Osteocyte (in vitro differentiated cells): ENCODE measurements at regions not wholly inside any gene's neighbourhood (a gene's known extent, or its start where the extent isn't known, plus 50 kb on each side); places are given as distances from the start of the nearest gene placed in this dataset.

Experiments
- DNase-seq: peaks from one replicate; pipeline ENCODE4 v3.0.0; 2021; ENCODE audit warnings: mixed read lengths; ENCODE audit not compliant: unreplicated experiment; ENCODE audit errors: extremely low spot score
- H3K27ac Mint-ChIP-seq: one replicate; pipeline ENCODE4 v1.8.0; 2021; ENCODE audit warnings: mild to moderate bottlenecking, mixed read lengths; ENCODE audit not compliant: unreplicated experiment
- H3K27me3 Mint-ChIP-seq: one replicate; pipeline ENCODE4 v1.8.0; 2021; ENCODE audit warnings: mixed read lengths; ENCODE audit not compliant: unreplicated experiment
- H3K36me3 Mint-ChIP-seq: one replicate; pipeline ENCODE4 v1.8.0; 2021; ENCODE audit warnings: mixed read lengths; ENCODE audit not compliant: unreplicated experiment
- H3K4me1 Mint-ChIP-seq: one replicate; pipeline ENCODE4 v1.8.0; 2021; ENCODE audit warnings: mixed read lengths; ENCODE audit not compliant: unreplicated experiment
- H3K4me3 Mint-ChIP-seq: one replicate; pipeline ENCODE4 v1.8.0; 2021; ENCODE audit warnings: mild to moderate bottlenecking, moderate library complexity, mixed read lengths; ENCODE audit not compliant: unreplicated experiment
- H3K9me3 Mint-ChIP-seq: one replicate; pipeline ENCODE4 v1.8.0; 2021; ENCODE audit warnings: mixed read lengths; ENCODE audit not compliant: unreplicated experiment
- CTCF ChIP-seq: fragments of 200-600 bp; sonication (generic); IDR thresholded peaks from 2 replicates; pipeline ENCODE4 v1.5.0; 2021; ENCODE audit warnings: antibody characterized with exemption, mild to moderate bottlenecking, moderate library complexity

GRCh38 chr2:158009399-158009798 lies 92.3 kb upstream of the UPP2 start:
- Mint-ChIP-seq H3K4me1 (no peaks in the 10 kb centered on the region), H3K36me3 (no peaks in the 10 kb centered on the region), H3K4me3 (no peak overlapping the region), H3K27ac (no peak overlapping the region), H3K27me3 (peaks cover 7% of the 10 kb centered on the region), H3K9me3 (no peaks in the 10 kb centered on the region)
- TF ChIP-seq CTCF = no peak
- no peak for DNase-seq

DNA sequence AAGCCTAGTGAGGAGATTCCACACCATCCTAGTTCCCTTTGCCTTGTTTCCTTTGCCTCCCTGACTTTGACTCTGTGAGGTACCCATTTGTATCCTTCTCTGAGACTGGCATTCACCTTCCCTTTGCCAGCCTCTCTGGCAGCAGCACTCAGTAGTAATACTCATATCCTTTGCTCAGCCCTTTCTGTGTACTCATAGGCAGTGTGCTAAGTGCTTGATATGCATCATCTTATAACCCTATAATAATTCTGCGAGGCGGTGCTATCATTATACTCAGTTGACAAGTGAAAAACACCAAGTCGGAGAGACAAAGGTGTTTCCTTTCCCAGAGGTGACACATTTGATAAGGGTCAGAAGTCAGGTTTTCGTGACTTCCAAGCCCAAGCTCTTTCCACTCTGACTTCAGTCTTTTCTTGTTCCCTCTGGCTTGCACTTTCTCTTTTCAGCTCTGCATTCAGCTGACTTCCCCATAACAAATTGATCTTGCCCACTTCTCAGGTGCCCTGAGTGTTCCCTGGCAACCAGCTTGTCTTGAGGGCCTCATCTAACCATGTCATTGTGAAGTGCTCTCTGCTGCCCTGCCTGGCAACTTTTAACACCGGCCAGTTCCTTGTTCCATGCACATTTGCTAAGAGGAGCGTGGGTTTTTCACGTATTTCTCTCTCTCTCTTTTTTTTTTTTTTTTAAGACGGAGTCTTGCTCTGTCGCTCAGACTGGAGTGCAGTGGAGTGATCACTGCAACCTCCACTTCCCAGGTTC lies 94.5 kb upstream of the UPP2 start:
- Mint-ChIP-seq H3K36me3 (no peaks in the 10 kb centered on the region), H3K4me3 (no peak overlapping the region), H3K4me1 (no peaks in the 10 kb centered on the region), H3K27me3 (peaks cover 10% of the 10 kb centered on the region), H3K9me3 (no peaks in the 10 kb centered on the region), H3K27ac (no peak overlapping the region)
- no peak for TF ChIP-seq CTCF
- no peak for DNase-seq

- Mint-ChIP-seq H3K4me3 (no peak overlapping the region), H3K9me3 (no peaks in the 10 kb centered on the region)
- no peak for DNase-seq
These were observed 97.4 kb upstream of the UPP2 start for GRCh38 chr2:158004126-158004764.

DNA sequence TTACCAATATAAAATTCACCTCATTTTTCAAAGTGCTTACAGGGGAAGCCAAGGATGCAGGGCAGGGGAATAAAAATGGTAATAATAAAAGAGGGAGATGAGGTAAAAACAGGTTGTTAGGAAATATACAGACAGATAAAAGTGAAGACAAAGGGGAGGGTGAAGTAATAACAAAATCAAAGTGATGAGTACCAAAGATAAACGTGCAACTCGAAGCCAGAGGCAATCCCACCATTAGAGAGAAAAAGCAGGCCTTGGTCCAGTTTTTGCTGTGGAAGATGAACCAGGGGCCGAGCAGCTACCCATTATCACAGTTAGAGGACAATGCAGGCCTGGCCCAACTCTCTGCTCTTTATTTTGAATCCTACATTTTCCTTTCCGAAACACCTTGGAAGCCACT lies 99.6 kb upstream of the UPP2 start:
- Mint-ChIP-seq H3K27me3 (peaks cover 7% of the 10 kb centered on the region), H3K36me3 (no peaks in the 10 kb centered on the region), H3K9me3 (peaks cover 3% of the 10 kb centered on the region), H3K4me3 (no peak overlapping the region), H3K27ac (no peak overlapping the region), H3K4me1 (no peaks in the 10 kb centered on the region)
- DNase-seq = no peak
- no peak for TF ChIP-seq CTCF

More at GRCh38 chr2:158004126-158004764, 97.4 kb upstream of the UPP2 start:
- peaks cover 5% of the 10 kb centered on the region for H3K27me3 Mint-ChIP-seq
- TF ChIP-seq CTCF = no peak
- no peaks in the 10 kb centered on the region for H3K36me3 Mint-ChIP-seq
- no peaks in the 10 kb centered on the region for H3K4me1 Mint-ChIP-seq
- no peak overlapping the region for H3K27ac Mint-ChIP-seq

DNA sequence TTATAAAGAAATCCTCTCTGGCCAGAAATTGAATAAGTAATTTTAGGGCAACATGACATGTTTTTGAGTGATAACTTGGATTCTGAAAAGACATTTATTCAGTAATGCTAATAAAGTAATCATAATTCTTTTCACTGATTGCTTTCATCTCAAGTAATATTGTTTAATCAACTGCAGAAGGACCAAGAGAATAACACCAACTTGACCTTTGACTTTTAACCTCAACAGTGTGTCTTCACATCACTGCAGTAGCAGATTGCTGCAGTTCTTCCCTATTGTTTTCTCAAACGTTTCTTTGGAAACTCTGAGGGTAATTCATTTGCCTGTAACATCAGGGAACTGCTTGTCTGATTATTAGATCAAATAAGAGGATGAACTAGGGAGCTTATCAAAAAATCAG lies 104.9 kb upstream of the UPP2 start:
- H3K27me3 Mint-ChIP-seq = peaks cover 6% of the 10 kb centered on the region
- no peak overlapping the region for H3K27ac Mint-ChIP-seq
- peaks cover 3% of the 10 kb centered on the region for H3K9me3 Mint-ChIP-seq
- no peak for DNase-seq
- no peak for TF ChIP-seq CTCF
- H3K36me3 Mint-ChIP-seq = no peaks in the 10 kb centered on the region
- no peaks in the 10 kb centered on the region for H3K4me1 Mint-ChIP-seq
- no peak overlapping the region for H3K4me3 Mint-ChIP-seq
